ENCODE measurements at regions not wholly inside any gene's neighbourhood (a gene's known extent, or its start where the extent isn't known, plus 50 kb on each side); places are given as distances from the start of the nearest gene placed in this dataset.
A peak's percentile ranks its signal among the peaks of the same experiment; 100 is the strongest.

- TF ChIP-seq CTCF (IDR thresholded peaks at IDR 0.05; ENCODE audit: low read length, missing control alignments) = no peak
- DNase-seq (ENCODE audit: low read depth) = peak; percentile 40
- H3K4me3 ChIP-seq (replicated peaks; ENCODE audit: low read depth, low read length) = no peak overlapping the region
Observed at GRCh38 chr20:12882832-12883506, 125.8 kb upstream of the SPTLC3 start.

GRCh38 chr20:12883507-12883885 is 125.3 kb upstream of the SPTLC3 start:
- no peak for TF ChIP-seq CTCF (IDR thresholded peaks at IDR 0.05; ENCODE audit: low read length, missing control alignments)
- no peak overlapping the region for H3K4me3 ChIP-seq (replicated peaks; ENCODE audit: low read depth, low read length)
- no peak for DNase-seq (ENCODE audit: low read depth)

- H3K4me3 ChIP-seq (replicated peaks; ENCODE audit: low read depth, low read length) = no peak overlapping the region
- no peak for DNase-seq (ENCODE audit: low read depth)
- no peak for TF ChIP-seq CTCF (IDR thresholded peaks at IDR 0.05; ENCODE audit: low read length, missing control alignments)
Observed at GRCh38 chr20:12886618-12887363, 122.0 kb upstream of the SPTLC3 start.

GRCh38 chr20:12891643-12892042 is 117.1 kb upstream of the SPTLC3 start:
- TF ChIP-seq CTCF (IDR thresholded peaks at IDR 0.05; ENCODE audit: low read length, missing control alignments) = no peak
- DNase-seq (ENCODE audit: low read depth) = no peak
- no peak overlapping the region for H3K4me3 ChIP-seq (replicated peaks; ENCODE audit: low read depth, low read length)

- DNase-seq (ENCODE audit: low read depth) = no peak
- H3K4me3 ChIP-seq (replicated peaks; ENCODE audit: low read depth, low read length) = no peak overlapping the region
- TF ChIP-seq CTCF (IDR thresholded peaks at IDR 0.05; ENCODE audit: low read length, missing control alignments) = no peak
Observed at GRCh38 chr20:12893019-12893418, 115.8 kb upstream of the SPTLC3 start.

GRCh38 chr20:12893653-12894052 is 115.1 kb upstream of the SPTLC3 start:
- TF ChIP-seq CTCF (IDR thresholded peaks at IDR 0.05; ENCODE audit: low read length, missing control alignments) = no peak
- H3K4me3 ChIP-seq (replicated peaks; ENCODE audit: low read depth, low read length) = no peak overlapping the region
- DNase-seq (ENCODE audit: low read depth) = no peak

All from fibroblast of pulmonary artery (primary cell).